GM18519 (cell line): ENCODE measurements at regions not wholly inside any gene's neighbourhood (a gene's known extent, or its start where the extent isn't known, plus 50 kb on each side); places are given as distances from the start of the nearest gene placed in this dataset.

Experiments used
- ATAC-seq: cut with Tn5 transposase; IDR thresholded peaks from one replicate; pipeline ENCODE4 v1.9.1; 2021; ENCODE audit warnings: mild to moderate bottlenecking, moderate library complexity; ENCODE audit not compliant: unreplicated experiment, low FRiP score

DNA sequence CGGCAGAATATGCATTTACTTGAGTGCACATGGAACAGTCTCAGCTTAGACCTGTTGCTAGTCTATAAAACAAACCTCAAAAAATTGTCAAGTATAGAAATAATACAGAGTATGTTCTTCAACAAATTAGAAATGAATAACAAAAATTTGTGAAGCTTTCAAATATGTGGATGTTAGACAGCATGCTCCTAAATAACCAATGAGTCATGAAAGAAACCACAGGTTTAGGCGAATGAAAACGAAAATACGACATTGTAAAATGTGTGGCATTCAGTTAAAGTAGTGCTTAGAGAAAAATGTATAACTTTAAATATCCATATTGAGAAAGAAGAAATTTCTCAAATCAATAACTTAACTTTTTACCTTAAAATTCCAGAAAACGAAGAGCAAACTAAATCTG, 760.0 kb upstream of the SORCS1 start:
- ATAC-seq: no peak

DNA sequence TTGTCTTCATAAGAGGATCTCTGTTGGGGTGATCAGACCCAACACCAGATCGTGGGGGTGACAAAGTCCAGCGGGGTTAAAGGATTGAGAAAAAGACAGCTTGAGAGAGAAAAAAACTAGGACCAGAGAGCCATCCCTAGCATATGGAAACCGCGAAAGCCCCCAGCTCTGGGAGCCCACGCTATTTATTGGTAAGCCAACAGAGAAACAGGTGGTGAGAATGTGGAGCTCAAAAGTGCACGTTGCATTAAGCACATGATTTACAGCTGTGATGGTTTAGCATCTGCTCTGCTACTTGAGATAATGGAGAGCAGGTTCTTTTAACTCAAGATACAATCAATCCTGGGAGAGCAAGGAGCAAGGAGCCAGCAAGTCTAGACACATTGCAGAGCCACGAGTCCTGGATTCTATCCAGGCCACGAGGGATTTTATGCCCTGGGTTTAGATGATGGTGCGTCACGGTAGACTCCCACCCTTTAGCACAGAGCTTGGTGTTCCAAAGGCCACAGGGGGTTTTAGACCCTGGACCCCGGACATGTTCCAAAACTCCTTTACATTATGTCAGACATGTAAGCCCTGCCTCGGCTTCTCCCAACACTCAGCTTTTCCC, 755.2 kb upstream of the SORCS1 start:
- no peak for ATAC-seq

DNA sequence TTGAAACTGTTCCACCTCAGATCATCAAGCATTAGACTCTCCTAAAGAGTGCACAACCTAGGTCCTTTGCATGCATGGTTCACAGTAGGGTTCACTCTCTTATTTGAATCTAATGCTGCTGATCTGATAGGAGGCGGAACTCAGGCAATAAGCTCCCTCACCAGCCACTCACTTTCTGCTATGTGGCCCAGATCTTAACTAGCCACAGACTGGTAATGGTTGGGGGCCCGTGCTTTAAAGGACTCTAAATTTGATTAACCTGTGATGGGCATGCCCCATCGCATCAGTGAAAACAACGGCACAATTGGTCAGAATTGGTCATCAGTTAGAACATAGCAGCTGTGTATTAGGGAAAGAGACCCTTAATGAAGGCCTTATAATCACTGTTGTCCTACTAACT, 753.7 kb upstream of the SORCS1 start:
- no peak for ATAC-seq

DNA sequence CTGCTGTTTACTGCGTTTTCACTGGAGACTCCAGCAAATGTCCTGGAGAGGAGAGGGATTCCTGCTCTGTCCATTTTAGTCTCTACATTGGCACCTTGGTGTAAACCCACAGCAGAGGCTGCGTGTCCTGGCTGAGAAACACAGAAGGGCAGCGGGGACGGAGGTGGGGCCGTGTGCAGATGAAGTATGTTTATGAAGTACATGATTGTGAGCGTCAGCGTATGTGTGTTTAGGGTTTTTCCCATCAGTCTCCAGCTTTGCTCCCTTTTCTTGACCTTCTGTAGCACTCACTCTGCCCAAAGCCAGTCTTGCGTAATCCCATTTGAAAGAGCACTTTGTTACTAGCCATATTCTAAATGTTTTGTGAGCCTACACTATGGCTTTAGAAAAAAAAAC, 750.7 kb upstream of the SORCS1 start:
- no peak for ATAC-seq

DNA sequence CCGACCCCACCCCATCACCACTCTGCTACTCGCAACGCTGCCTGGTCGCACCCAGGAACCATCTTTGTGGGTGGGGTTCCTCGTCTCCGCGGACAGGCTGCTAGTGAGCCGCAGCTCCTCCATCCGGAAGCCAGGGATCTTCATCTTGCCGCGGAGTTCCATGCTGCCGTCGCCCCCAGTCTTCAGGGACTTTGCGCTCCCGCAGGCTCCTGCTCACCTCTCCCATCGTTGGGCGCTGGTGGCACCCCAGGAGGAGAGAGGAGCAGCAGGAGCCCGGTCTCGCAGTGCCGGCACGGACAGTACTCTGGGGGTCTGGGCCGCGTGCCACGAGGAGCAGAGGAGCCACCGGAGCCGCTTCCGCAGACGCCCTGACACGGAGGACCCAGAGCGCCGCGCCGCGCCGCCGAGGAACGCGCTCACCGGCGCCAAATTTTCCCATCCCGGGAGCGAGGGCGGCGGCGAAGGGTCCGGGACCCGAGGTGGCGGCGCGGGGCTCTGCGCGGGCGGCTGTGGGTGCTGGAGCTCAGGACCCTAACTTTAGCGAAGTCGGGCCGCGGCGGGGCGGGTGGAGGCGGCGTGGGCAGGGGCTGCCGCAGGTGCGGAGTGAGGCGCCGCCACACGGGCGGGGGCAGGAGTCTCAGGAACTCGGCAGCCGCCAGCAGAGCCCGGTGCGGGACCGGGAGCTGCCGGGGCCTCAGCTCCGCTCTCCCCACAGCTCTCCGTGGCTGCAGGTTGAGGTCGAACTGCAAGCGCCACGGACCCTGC, 750.1 kb upstream of the SORCS1 start:
- ATAC-seq: no peak

DNA sequence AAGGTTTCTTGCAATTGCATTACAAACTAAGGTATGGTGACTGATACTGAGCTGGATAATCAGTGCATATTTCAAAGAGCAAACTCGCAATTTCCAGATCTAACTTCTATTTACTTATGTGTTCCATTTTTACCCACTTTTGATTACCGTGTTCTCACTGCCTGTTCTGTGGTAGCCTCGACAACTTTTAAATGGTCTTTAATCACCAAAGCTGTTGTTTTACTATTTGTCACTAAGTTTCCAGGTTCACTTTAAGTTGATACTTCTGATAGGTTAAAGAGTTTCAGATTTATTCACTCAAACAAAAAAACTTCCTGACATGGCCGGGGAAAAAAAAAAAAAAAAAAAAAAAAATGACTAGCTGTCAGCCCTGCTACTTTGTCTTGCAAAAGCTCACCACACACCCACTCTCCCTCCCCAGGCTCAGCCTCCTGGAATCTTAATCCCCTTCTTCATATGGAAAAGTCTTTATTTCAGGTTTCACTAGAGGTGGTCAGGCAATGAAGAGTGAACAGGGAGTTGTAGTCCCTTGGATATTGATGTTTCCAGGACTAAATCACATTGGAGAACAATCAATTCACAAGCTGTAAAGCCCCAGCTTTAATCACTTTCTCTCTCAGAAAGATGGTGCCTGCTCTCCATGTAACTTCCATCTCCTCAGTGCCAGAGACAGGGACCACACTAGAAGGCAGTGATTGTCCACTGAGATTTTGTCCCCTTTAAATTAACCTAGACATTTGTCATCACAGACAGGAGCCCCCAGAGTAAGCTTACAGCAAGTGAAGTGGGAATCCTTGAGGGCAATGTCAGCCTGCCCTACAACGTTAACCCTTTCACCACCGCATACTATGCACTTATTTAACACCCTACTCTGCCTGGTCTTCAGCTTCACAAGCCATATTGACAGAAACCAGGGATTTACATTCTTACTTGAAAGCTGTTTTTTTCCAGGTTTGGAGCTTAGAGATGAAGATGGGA, 749.1 kb upstream of the SORCS1 start:
- no peak for ATAC-seq

DNA sequence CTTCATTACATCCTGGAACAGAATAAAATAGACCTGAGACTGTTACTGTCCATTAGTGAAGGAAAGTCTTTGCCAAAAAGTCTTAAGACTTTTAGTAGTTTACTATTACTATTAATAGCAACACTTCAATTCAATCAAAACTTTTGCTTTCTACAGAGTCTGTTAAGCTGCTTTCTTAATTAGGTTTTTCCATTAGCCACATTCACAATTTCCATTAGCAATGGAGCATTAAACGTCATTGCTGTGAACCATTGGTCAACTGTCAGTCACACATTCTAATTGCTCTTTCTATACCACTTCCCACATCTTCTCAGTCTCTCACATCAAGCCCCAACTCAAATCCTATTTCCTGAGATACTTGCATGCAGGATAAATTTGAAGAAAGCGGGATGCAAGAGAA, 736.6 kb upstream of the SORCS1 start:
- ATAC-seq: no peak

DNA sequence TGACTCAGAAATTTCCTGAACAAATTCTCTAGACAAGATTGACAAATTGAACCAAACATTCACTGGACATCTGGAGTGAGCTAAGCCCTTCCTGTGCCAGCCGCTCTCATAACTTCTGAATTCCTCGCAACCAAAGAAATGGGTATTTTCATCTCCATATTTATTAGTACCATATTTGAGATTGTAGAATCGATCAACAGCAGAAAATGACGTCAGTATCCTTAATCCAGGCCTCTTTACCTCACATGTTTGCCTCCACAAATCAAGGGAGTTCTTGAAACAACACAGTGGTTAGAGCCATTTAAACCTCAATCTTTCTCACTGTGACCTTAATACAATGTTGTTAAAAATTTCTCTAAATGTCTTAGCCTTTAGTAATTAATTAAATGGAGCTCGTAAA, 735.6 kb upstream of the SORCS1 start:
- ATAC-seq: no peak

DNA sequence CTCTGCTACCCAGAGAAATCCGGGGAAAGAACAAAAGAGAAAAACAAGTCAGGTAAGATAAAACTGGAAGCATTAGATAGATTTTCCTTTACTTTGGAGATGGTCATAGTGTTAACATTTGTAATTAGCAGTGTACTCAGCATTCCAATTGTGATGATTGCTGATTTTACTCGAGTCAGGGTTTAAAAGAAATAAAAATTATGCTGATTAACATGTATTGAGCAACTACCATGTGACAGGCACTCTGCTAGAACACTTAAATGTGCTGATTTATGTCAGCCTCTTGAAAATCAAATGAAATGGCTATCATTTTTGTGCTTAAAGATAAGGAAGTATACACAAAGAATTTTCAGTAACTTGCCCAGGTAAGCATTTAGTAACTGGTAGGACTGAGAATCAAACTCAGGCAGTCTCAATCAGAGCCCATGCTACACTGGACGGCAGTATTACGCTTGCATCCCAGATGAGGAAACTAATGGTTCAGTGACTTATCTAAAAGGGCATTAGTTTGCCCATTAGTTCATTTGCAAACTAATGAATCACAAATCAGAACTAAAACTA, 735.1 kb upstream of the SORCS1 start:
- ATAC-seq: no peak

DNA sequence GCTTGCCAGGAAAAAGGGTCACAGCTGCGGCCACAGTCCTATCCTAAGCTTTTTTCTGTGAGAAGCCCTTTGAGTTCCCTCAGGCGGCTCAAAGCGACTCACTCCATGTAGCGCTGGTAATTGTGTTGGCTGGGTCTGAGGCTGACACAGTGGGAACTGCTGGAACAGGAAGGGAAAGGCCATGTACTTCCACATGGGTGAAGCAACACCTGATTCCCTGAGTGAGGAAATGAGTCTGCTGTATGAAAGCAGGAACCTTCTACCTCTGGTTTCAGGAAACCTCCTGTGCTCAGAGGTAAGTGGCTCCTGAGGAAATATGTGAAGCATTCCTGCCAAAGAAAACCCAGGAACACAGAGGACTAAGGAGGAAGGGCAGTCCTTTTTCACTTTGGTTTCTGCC, 734.6 kb upstream of the SORCS1 start:
- no peak for ATAC-seq

DNA sequence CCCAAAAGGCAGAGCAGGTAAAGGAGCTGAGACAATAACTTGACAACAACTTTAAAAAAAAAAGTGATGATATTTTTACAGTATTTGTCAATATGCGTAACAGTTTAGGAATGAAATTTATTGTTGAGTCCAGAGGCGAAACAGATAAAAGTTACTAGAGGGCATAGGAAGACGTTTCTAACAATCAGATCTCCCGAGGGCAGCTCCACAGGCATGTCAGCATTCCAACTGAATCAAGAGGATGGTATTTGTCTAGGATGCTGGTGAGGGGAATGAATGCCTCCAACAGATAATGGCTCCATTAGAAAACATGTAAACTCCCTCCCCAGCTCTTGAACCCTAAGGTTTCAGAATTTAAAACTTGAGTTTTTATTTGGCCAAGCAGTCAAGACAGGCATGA, 733.9 kb upstream of the SORCS1 start:
- ATAC-seq: no peak

DNA sequence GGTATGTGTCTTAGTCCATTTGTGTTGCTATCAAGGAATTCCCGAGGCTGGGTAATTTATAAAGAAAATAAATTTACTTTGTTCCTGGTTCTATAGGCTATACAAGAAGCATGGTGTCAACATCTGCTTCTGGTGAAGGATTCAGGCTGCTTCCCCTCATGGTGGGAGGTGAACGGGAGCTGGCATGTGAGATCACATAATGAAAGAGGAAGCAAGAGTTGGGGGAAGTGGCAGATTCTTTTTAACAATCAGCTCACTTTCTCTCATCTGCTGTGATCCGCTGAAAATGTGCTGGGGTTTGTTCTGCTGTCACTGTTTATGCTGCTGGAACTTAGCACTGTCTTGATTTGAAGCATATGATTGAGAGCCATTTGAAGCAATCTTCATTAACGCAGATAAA, 730.0 kb upstream of the SORCS1 start:
- ATAC-seq: no peak

DNA sequence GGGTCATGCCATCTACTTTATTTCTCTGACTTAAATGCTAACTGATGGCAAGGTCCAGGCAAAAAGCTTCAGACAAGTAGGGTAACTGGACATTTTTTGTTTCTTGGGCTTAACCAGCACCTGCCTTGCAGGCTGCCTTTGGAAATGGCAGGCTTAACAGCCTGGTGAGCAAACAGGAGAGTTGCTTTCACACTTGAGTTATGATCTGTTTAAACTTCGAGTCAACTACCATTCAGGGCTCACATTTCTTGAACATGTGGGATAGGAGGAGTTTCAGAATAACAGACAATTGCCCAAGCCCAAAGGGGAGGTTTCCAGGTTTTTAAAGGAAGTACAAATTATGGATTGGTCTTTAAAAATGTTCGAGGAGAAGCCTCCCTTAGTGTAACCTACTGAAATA, 724.6 kb upstream of the SORCS1 start:
- ATAC-seq: no peak

DNA sequence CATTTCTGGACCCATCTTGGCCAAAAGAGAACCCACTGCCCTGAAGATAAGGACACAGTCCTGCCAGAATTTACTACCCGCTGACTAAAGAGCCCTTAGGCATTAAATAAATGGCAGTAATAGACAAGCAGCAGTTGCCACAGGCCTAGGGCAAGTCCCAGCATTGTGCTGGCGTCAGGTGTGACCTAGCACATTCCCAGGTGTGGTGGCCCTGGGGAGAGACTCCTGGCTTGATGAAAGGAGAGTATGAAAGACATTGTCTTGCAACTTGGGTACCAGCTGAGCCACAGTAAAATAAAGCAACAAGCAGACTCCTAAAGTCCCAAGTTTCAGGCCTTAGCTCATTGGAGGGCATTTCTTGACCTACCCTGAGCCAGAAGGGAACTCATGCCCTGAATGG, 715.7 kb upstream of the SORCS1 start:
- ATAC-seq: no peak

DNA sequence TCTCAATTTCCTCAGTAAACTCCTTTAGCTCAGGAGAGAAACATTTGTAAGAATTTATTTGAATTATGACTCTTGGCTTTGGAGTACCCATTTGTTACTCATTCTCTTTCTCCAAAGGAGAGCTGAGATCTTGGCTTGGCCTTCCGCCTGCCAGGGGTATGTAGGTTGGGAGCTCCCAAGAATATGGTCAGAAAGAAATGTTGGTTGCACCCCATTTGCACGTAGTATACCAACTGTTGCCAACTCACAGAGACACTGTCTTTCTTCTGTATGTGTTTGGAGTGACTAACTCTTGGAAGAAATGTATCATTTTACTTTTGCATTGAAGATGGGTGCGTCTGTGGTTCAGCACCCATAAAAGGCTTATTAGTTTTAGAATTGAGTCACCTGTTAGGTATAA, 708.5 kb upstream of the SORCS1 start:
- ATAC-seq: no peak

DNA sequence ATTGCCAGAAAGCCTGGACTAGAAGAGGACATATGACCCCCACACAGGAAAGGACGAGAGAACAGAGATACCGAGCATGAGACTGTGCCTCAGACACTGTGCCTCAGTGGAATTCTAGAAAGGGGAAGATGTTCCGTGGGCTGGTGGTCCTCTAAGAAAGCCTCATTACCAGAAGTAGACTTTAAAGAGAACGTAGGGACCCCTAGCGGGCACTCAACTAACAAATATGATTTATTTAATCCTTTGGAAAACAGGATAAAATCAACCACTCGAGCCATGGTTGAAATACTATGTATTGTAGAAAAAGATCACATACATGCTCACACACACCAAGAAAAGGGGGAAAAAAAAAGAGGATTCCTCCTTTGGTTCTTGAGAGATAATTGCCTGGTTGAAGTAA, 701.2 kb upstream of the SORCS1 start:
- no peak for ATAC-seq

DNA sequence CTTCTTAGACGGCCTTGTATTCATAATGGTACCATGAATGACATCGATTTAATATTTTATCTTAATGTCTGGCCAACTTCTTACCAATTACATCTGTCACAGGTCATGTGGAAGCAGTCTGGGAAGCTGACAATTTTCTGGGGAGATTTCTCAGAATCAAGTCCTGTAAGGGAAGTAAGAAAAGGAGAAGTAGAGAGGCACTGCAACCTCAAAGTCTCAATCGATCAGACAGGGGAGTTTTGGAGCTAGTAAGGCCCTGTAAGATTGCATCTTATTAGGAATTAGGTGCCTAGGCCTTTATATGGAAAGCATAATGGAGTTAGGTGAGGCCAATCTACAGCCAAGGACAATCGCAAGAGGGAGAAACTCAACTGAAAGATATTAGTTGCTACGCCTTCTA, 694.6 kb upstream of the SORCS1 start:
- no peak for ATAC-seq

DNA sequence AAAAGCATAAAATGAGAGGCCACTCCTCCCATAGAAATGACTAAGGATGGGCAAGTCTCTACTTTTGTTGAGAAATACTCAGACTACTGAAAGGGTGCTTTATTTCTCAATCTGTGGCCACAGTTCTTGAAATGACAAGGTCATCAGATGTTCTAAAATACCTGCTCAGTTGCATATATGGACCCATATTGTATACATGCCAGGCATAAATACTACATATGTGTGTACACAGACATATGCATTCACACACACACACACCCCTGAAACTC, 691.5 kb upstream of the SORCS1 start:
- no peak for ATAC-seq

DNA sequence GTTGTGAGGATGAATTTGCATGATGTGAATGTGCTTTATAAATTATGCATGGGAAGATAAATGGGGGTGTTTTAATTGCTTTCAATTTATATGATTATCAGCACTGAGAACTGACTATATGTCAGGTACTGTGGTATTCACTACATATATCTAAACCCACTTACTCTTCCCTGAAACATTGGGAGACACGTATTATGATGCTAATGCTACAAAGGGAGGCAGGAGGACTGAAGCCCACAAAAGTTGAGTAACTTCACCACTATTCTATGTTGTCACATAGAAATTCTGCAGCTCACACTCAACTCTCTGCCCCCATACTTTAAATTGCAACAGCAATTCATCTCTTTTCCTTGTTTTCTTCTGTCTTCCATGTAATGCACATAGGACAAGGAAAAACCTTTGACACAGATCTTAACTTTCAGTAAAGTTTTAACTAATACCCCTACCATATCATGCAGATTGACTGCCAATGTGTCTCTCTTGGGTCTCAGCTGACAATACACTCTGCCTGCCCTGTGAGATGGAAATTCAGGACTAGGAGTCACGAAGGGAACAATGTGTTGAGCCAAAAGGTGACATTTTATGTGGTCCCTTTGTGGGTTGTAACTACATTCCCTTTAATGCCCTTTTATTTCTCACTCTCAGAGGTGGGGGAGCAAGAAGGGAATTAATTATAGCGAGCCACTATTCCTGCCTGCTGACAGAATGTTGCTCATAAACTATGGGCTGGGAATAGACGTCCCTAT, 691.0 kb upstream of the SORCS1 start:
- ATAC-seq: no peak

DNA sequence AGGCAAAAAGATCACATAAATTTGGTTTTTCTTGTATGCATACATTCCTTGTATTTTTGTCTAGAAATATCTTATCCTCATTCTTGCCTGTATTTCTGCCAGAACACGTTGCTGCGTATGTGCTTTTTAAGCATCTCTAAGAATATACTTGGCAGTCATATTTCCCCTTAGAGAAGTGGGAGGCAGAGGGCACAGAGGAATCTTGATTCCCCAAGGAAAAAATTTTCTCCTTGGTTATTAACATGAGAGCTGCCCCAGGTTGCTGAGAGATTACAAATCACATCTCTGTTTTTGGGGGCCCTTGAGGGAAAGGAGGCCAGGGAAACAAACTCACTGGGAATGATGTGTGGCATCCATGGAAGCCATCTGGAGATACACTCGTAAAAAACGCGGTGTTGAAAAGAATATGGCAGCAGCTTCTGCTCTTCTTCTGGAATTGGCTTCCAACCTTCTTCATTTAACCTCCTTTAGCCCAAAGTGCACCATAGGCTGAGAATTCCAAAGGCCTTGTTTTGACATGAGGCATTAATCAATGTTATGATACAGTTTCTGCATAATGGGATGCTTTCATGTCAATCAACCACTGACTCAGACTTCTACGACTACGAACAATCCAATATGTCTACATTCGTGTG, 684.3 kb upstream of the SORCS1 start:
- no peak for ATAC-seq
